Stomach (tissue), 8 donors: ENCODE measurements at regions not wholly inside any gene's neighbourhood (a gene's known extent, or its start where the extent isn't known, plus 50 kb on each side); places are given as distances from the start of the nearest gene placed in this dataset.
"Not testable (repeated sequence)": the region's sequence is repeated elsewhere in the genome, so short reads cannot be mapped to it uniquely, and the experiment has no call there.

Experiments used
- DNase-seq, 2 donors: peaks; one replicate each; pipeline versions ENCODE4 v3.0.0 to v3.0.0-alpha.2; 2013 to 2019
- H3K27ac ChIP-seq, 5 donors: fragments of 200-600 bp in 4 of 5; sonication (generic) in 4 of 5; one replicate each; pipeline ENCODE4 v1.5.1; 2013 to 2019; ENCODE audit warnings: mild to moderate bottlenecking in 1 of 5, moderate library complexity in 1 of 5
- H3K27me3 ChIP-seq, 3 donors: fragments of 200-600 bp; sonication (generic); one replicate each; pipeline ENCODE4 v1.5.1; 2017 to 2019; ENCODE audit warnings: mixed run types in 1 of 3
- H3K36me3 ChIP-seq, 4 donors: fragments of 200-600 bp; sonication (generic); 1 replicate in 3 of 4; 2 replicates in 1 of 4; pipeline ENCODE4 v1.5.1; 2016 to 2019
- H3K4me1 ChIP-seq, 4 donors: fragments of 200-600 bp; sonication (generic); one replicate each; pipeline ENCODE4 v1.5.1; 2016 to 2019
- H3K4me3 ChIP-seq, 4 donors: fragments of 200-600 bp; sonication (generic) in 3 of 4; one replicate each; pipeline ENCODE4 v1.5.1; 2016 to 2019; ENCODE audit warnings: mild to moderate bottlenecking in 1 of 4
- H3K9me3 ChIP-seq, 4 donors: fragments of 200-600 bp; sonication (generic); one replicate each; pipeline ENCODE4 v1.5.1; 2016 to 2019
- EP300 ChIP-seq: sonication (generic); formaldehyde crosslinking; IDR thresholded peaks from one replicate; pipeline ENCODE4 v1.6.1; 2017; ENCODE audit warnings: antibody characterized with exemption
- POLR2A ChIP-seq, 4 donors: fragments of 450-650 bp; IDR thresholded peaks; one replicate each; pipeline ENCODE4 v1.6.1; 2016; ENCODE audit warnings: antibody characterized with exemption in 4 of 4, control low read depth in 2 of 4, mild to moderate bottlenecking in 1 of 4, moderate library complexity in 1 of 4
- POLR2AphosphoS5 ChIP-seq, 3 donors: sonication (generic); formaldehyde crosslinking; IDR thresholded peaks; one replicate each; pipeline ENCODE4 v1.6.1; 2016; ENCODE audit warnings: antibody characterized with exemption in 3 of 3
- WGBS, 5 donors: extraction: QIAGEN DNeasy Blood & Tissue Kit in 3 of 5; methylation state at CpG; one replicate each; pipeline versions ENCODE4 v1.1.5 to v1.1.7; 2013 to 2018; 5-methylcytosine and 5-hydroxymethylcytosine counted together
- intact Hi-C: fragments of 100-400 bp; cut with DNase I; formaldehyde crosslinking; loops from one replicate; pipeline ENCODE4 v1.15.1; 2023; ENCODE audit warnings: low total_unique reads
- TF ChIP-seq, protein P1 (sequence below), 7 experiments: fragments of 450-650 bp in 4 of 7; fragments of 200-600 bp in 3 of 7; sonication (generic) in 3 of 7; IDR thresholded peaks; one replicate each; pipeline ENCODE4 v1.5.1; 2016 to 2019; ENCODE audit warnings: antibody characterized with exemption in 7 of 7, control low read depth in 2 of 7, mild to moderate bottlenecking in 1 of 7
- donor health status: healthy with polysubstance abuse.
- donor health status: Bipolar disorder and iron deficiency.
- donor health status: healthy.

DNA sequence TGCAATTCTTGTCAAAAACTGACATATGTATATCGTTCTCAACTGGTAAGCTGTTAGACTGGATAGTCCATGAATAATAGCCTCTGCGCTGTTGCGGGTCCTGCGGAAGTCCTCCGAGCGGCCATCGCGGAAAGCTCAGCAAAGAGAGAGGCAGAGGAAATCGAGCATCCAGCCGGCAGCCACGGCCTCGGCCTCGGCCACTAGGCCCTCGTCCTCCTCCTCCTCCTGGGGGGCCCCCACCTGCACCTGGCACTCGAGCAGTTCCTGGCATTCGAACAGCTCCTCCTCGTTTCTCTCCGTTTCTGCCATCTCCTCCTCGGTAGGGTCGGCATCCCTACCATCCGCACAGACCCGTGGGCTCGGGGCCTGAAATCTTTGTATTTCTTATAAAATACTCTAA is 111.2 kb upstream of the CYLC1 start:
- H3K27ac ChIP-seq, DNase-seq, H3K27me3 ChIP-seq, H3K4me3 ChIP-seq, H3K4me1 ChIP-seq, intact Hi-C loops, H3K9me3 ChIP-seq, H3K36me3 ChIP-seq: not testable (repeated sequence)
- WGBS, 5 donors = 86 to 92% (median 91%) methylated on average over 22 to 23 of the region's 23 CpGs

GRCh38 chrX:83750451-83750850 is 110.5 kb upstream of the CYLC1 start:
- WGBS, 5 donors = 81 to 95% (median 93%) methylated on average over 8 to 15 of the region's 15 CpGs
- H3K27me3 ChIP-seq, H3K27ac ChIP-seq, H3K36me3 ChIP-seq, DNase-seq, intact Hi-C loops, H3K4me1 ChIP-seq, H3K4me3 ChIP-seq, H3K9me3 ChIP-seq: not testable (repeated sequence)

DNA sequence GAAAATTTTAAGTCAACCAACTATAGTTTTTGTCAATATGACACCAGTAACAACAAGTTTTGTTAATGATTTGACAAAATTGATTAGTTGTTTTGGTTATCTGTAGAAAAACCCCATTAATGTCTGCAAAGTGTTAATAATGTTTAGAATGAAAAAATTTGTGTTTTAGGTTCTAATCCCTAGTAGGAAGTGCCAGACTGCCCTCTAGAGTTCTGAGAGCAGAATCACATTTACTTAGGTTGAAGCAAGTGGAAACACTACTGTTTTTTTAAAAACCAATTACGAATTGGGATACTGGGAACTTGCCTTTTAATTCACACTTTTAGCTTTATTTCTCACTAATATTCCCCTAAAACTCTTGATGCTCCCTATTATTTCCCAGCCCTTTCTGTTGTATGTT is 101.1 kb upstream of the CYLC1 start:
- Histone ChIP-seq H3K27me3 (no peaks in the 10 kb centered on the region), H3K4me3 (no peak overlapping the region), H3K4me1 (no peaks in the 10 kb centered on the region), H3K36me3 (no peaks in the 10 kb centered on the region), H3K27ac (no peak overlapping the region), H3K9me3 (no peaks in the 10 kb centered on the region)
- WGBS, 5 donors = 4 to 21% (median 10%) methylated on average over 1 of the region's 1 CpG
- TF ChIP-seq EP300 (no peak), POLR2A (IDR thresholded peaks at IDR 0.05) (no peak), POLR2AphosphoS5 (IDR thresholded peaks at IDR 0.05) (no peak)
- TF ChIP-seq, protein P1, sequence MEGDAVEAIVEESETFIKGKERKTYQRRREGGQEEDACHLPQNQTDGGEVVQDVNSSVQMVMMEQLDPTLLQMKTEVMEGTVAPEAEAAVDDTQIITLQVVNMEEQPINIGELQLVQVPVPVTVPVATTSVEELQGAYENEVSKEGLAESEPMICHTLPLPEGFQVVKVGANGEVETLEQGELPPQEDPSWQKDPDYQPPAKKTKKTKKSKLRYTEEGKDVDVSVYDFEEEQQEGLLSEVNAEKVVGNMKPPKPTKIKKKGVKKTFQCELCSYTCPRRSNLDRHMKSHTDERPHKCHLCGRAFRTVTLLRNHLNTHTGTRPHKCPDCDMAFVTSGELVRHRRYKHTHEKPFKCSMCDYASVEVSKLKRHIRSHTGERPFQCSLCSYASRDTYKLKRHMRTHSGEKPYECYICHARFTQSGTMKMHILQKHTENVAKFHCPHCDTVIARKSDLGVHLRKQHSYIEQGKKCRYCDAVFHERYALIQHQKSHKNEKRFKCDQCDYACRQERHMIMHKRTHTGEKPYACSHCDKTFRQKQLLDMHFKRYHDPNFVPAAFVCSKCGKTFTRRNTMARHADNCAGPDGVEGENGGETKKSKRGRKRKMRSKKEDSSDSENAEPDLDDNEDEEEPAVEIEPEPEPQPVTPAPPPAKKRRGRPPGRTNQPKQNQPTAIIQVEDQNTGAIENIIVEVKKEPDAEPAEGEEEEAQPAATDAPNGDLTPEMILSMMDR (IDR thresholded peaks at IDR 0.05) = no peak
- intact Hi-C loops = no loop called here
- peak in 1 of 2 donors; percentile 7 for DNase-seq

- H3K4me1 ChIP-seq = no peaks in the 10 kb centered on the region
- TF ChIP-seq, protein P1 (IDR thresholded peaks at IDR 0.05) = no peak
- TF ChIP-seq POLR2AphosphoS5 (IDR thresholded peaks at IDR 0.05) (no peak), POLR2A (IDR thresholded peaks at IDR 0.05) (no peak), EP300 (no peak)
- WGBS, 5 donors = 13 to 30% (median 22%) methylated on average over 1 of the region's 1 CpG
- H3K27ac ChIP-seq = no peak overlapping the region
- DNase-seq = no peak
- no peaks in the 10 kb centered on the region for H3K27me3 ChIP-seq
- no peaks in the 10 kb centered on the region for H3K36me3 ChIP-seq
- H3K4me3 ChIP-seq = no peak overlapping the region
- H3K9me3 ChIP-seq = no peaks in the 10 kb centered on the region
- intact Hi-C loops = no loop called here
Observed at GRCh38 chrX:83771664-83772063, 89.3 kb upstream of the CYLC1 start.
